PC-3 (cell line): ENCODE measurements at regions not wholly inside any gene's neighbourhood (a gene's known extent, or its start where the extent isn't known, plus 50 kb on each side); places are given as distances from the start of the nearest gene placed in this dataset.

ENCODE experiments used
- ATAC-seq: fragments of 200-7000 bp; cut with Tn5 transposase; 2 replicates; pipeline ENCODE4 v1.9.1; 2020; ENCODE audit warnings: mild to moderate bottlenecking, moderate library complexity
- BruUV-seq: library from RNA; stranded (reverse); fragments of 400-500 nt; replicated peaks from 2 replicates; lab custom pipeline; 2021; lab: Mats Ljungman, UMichigan
- CTCF ChIA-PET: fragments of 300-600 bp; sonication (Branson Sonifier 250); formaldehyde crosslinking; loops from one replicate; lab custom pipeline; 2022; ENCODE audit warnings: antibody characterized with exemption; lab: Charles Lee
- POLR2A ChIA-PET: fragments of 300-600 bp; sonication (Branson Sonifier 250); formaldehyde crosslinking; loops from one replicate; lab custom pipeline; 2022; ENCODE audit warnings: antibody characterized with exemption; ENCODE audit not compliant: unreplicated experiment; lab: Charles Lee
- DNase-seq: peaks from one replicate; pipeline ENCODE4 v3.0.0-alpha.2; 2015
- H2AFZ ChIP-seq: fragments of 300-600 bp; sonication (generic); 2 replicates; pipeline ENCODE4 v1.6.0; 2016; ENCODE audit warnings: antibody characterized with exemption, low read length
- H3F3A ChIP-seq: fragments of 300-600 bp; sonication (generic); one replicate; pipeline ENCODE4 v1.6.0; 2017; ENCODE audit warnings: antibody characterized with exemption, low read length, control low read depth, mild to moderate bottlenecking; ENCODE audit not compliant: unreplicated experiment
- H3K27ac ChIP-seq: fragments of 300-600 bp; sonication (generic); 2 replicates; pipeline ENCODE4 v1.5.1; 2016; ENCODE audit warnings: mild to moderate bottlenecking, low read length
- H3K27me3 ChIP-seq: fragments of 300-600 bp; sonication (generic); 2 replicates; pipeline ENCODE4 v1.6.1; 2016; ENCODE audit warnings: low read length, mixed read lengths
- H3K36me3 ChIP-seq: fragments of 300-600 bp; sonication (generic); 2 replicates; pipeline ENCODE4 v1.6.1; 2016; ENCODE audit warnings: low read depth, mixed run types, low read length, mixed read lengths
- H3K4me1 ChIP-seq: fragments of 300-600 bp; sonication (generic); 2 replicates; pipeline ENCODE4 v1.5.1; 2016; ENCODE audit warnings: low read length; ENCODE audit not compliant: insufficient read depth
- H3K4me2 ChIP-seq: fragments of 300-600 bp; sonication (generic); 2 replicates; pipeline ENCODE4 v1.6.0; 2016; ENCODE audit warnings: low read length
- H3K4me3 ChIP-seq: fragments of 300-600 bp; sonication (generic); 2 replicates; pipeline ENCODE4 v1.5.1; 2016; ENCODE audit warnings: mild to moderate bottlenecking, low read length, mixed read lengths
- H3K79me2 ChIP-seq: fragments of 300-600 bp; sonication (generic); 2 replicates; pipeline ENCODE4 v1.6.1; 2017; ENCODE audit warnings: low read length, mixed read lengths
- H3K9ac ChIP-seq: fragments of 300-600 bp; sonication (generic); 2 replicates; pipeline ENCODE4 v1.6.0; 2016; ENCODE audit warnings: mild to moderate bottlenecking, low read length
- H3K9me2 ChIP-seq: fragments of 300-600 bp; sonication (generic); replicated peaks from 2 replicates; pipeline ENCODE4 v1.6.1; 2016; ENCODE audit warnings: mixed run types, low read length, mixed read lengths
- H3K9me3 ChIP-seq: fragments of 300-600 bp; sonication (generic); 2 replicates; pipeline ENCODE4 v1.6.1; 2016; ENCODE audit warnings: low read length, mixed read lengths
- H4K20me1 ChIP-seq: fragments of 300-600 bp; sonication (generic); 2 replicates; pipeline ENCODE4 v1.6.1; 2016; ENCODE audit warnings: low read length, mixed read lengths
- EZH2 ChIP-seq: fragments of 300-600 bp; sonication (generic); IDR thresholded peaks from one replicate; pipeline ENCODE4 v1.6.1; 2017; ENCODE audit warnings: antibody characterized with exemption, mild to moderate bottlenecking, low read length; ENCODE audit not compliant: unreplicated experiment
- EZH2phosphoT487 ChIP-seq: fragments of 300-600 bp; sonication (generic); IDR thresholded peaks from 2 replicates; pipeline ENCODE4 v1.6.1; 2018; ENCODE audit warnings: mild to moderate bottlenecking, antibody characterized with exemption, low read length, borderline replicate concordance
- intact Hi-C: fragments of 100-400 bp; cut with micrococcal nuclease; formaldehyde crosslinking; loops from 2 replicates; pipeline ENCODE4 v1.9.0; 2023
- TF ChIP-seq, protein P1 (sequence below): fragments of 300-600 bp; sonication (generic); conservative IDR thresholded peaks from 2 replicates; pipeline ENCODE4 v1.5.1; 2017; ENCODE audit warnings: antibody characterized with exemption, low read depth, mild to moderate bottlenecking, low read length

GRCh38 chr4:63901304-63901703 is 507.9 kb downstream of the TECRL start:
- H3K4me2 ChIP-seq, result no peak overlapping the region
- POLR2A ChIA-PET, result no interaction called here
- BruUV-seq, result no TSS peak

DNA sequence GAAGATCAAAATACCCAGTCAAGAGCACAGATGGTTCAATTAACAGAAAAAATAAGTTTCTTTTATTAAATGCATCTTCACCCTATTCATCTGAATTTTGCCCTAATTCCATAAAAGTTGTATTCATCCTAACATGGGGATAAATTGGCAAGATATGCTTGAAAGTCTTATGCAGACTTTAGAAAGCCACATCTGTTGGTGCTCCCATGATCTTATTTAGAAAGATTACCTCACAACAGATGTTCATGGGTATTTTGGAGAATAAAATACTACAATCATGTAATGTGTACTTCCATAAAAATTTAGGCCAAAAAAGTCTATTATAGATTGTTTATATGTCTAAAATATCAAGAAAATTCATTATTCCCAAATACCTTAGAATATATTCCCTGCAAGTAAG is 510.3 kb downstream of the TECRL start:
- DNase-seq (no peak), ATAC-seq (no peak)
- intact Hi-C loops, result no loop called here
- no peaks in the 10 kb centered on the region for H3K27me3 ChIP-seq
- no peak overlapping the region for H2AFZ ChIP-seq
- POLR2A ChIA-PET, result no interaction called here
- no peak overlapping the region for H3K4me2 ChIP-seq
- CTCF ChIA-PET, result no interaction called here
- H3K27ac ChIP-seq, result no peak overlapping the region
- no peaks in the 10 kb centered on the region for H3K9me3 ChIP-seq
- H3K79me2 ChIP-seq, result no peaks in the 10 kb centered on the region
- TF ChIP-seq EZH2 (no peak), EZH2phosphoT487 (no peak)
- TF ChIP-seq, protein P1, sequence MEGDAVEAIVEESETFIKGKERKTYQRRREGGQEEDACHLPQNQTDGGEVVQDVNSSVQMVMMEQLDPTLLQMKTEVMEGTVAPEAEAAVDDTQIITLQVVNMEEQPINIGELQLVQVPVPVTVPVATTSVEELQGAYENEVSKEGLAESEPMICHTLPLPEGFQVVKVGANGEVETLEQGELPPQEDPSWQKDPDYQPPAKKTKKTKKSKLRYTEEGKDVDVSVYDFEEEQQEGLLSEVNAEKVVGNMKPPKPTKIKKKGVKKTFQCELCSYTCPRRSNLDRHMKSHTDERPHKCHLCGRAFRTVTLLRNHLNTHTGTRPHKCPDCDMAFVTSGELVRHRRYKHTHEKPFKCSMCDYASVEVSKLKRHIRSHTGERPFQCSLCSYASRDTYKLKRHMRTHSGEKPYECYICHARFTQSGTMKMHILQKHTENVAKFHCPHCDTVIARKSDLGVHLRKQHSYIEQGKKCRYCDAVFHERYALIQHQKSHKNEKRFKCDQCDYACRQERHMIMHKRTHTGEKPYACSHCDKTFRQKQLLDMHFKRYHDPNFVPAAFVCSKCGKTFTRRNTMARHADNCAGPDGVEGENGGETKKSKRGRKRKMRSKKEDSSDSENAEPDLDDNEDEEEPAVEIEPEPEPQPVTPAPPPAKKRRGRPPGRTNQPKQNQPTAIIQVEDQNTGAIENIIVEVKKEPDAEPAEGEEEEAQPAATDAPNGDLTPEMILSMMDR, result no peak
- no peaks in the 10 kb centered on the region for H4K20me1 ChIP-seq
- no peak overlapping the region for H3K9ac ChIP-seq
- no peaks in the 10 kb centered on the region for H3F3A ChIP-seq
- BruUV-seq, result no TSS peak
- H3K36me3 ChIP-seq, result no peaks in the 10 kb centered on the region
- no peak overlapping the region for H3K4me3 ChIP-seq
- H3K9me2 ChIP-seq, result no peaks in the 10 kb centered on the region
- H3K4me1 ChIP-seq, result no peaks in the 10 kb centered on the region

More at GRCh38 chr4:63901304-63901703, 507.9 kb downstream of the TECRL start:
- Histone ChIP-seq H2AFZ (no peak overlapping the region), H3F3A (no peaks in the 10 kb centered on the region), H3K36me3 (no peaks in the 10 kb centered on the region), H3K27ac (no peak overlapping the region), H3K9me3 (no peaks in the 10 kb centered on the region), H3K79me2 (no peaks in the 10 kb centered on the region), H3K4me3 (no peak overlapping the region), H3K27me3 (no peaks in the 10 kb centered on the region), H3K9ac (no peak overlapping the region), H3K4me1 (no peaks in the 10 kb centered on the region), H4K20me1 (no peaks in the 10 kb centered on the region), H3K9me2 (no peaks in the 10 kb centered on the region)
- DNase-seq (no peak), ATAC-seq (no peak)
- no peak for TF ChIP-seq EZH2
- TF ChIP-seq, protein P1, result no peak
- no peak for TF ChIP-seq EZH2phosphoT487
- CTCF ChIA-PET, result no interaction called here
- intact Hi-C loops, result no loop called here

GRCh38 chr4:63894161-63894560 is 515.1 kb downstream of the TECRL start:
- no peaks in the 10 kb centered on the region for H3K79me2 ChIP-seq
- H3K27ac ChIP-seq, result no peak overlapping the region
- DNase-seq, result no peak
- H3K9ac ChIP-seq, result no peak overlapping the region
- intact Hi-C loops, result no loop called here
- ChIA-PET POLR2A (no interaction called here), CTCF (no interaction called here)
- H3K27me3 ChIP-seq, result no peaks in the 10 kb centered on the region
- ATAC-seq, result no peak
- H3K4me1 ChIP-seq, result no peaks in the 10 kb centered on the region
- no peaks in the 10 kb centered on the region for H4K20me1 ChIP-seq
- no peak overlapping the region for H2AFZ ChIP-seq
- no peaks in the 10 kb centered on the region for H3K9me3 ChIP-seq
- H3K36me3 ChIP-seq, result no peaks in the 10 kb centered on the region
- no peak overlapping the region for H3K4me2 ChIP-seq
- H3F3A ChIP-seq, result no peaks in the 10 kb centered on the region
- no peak overlapping the region for H3K4me3 ChIP-seq
- TF ChIP-seq, protein P1, result no peak
- TF ChIP-seq EZH2, result no peak
- no peak for TF ChIP-seq EZH2phosphoT487
- no TSS peak for BruUV-seq
- no peaks in the 10 kb centered on the region for H3K9me2 ChIP-seq
